ENCODE measurements at regions not wholly inside any gene's neighbourhood (a gene's known extent, or its start where the extent isn't known, plus 50 kb on each side); places are given as distances from the start of the nearest gene placed in this dataset.

DNA sequence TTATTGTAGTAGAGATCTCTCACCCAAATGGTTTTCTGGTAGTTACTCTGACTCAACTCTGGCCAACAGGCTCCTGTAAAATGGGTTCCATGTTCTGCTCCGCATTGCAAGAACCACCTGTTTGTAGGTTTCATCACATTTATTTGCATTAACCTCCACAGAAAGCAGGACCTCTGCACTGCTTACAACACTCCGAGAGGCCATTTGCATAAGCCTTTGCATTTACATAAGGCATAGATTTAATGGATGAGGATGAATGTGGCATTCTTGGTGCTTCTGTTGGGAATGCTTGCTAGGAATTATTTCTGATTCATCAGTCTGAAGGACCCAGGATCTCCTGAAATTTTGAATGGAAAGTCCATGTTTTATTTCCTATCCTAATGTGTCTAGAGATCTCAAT lies 320.1 kb downstream of the ZNF621 start:
- H3K36me3 Mint-ChIP-seq: no peaks in the 10 kb centered on the region
- peaks cover 2% of the 10 kb centered on the region for H3K27me3 Mint-ChIP-seq (ENCODE audit: insufficient read depth, low read depth)
- Histone ChIP-seq H3K36me3 (no peaks in the 10 kb centered on the region), H2AFZ (replicated peaks) (no peak overlapping the region), H3K27ac (no peak overlapping the region), H3K79me2 (ENCODE audit: low read depth) (no peaks in the 10 kb centered on the region), H3K27me3 (no peaks in the 10 kb centered on the region), H3K4me3 (no peak overlapping the region), H3K4me2 (no peak overlapping the region), H3K9ac (no peak overlapping the region), H3K9me3 (ENCODE audit: low read depth) (no peaks in the 10 kb centered on the region), H4K20me1 (ENCODE audit: low read depth) (no peaks in the 10 kb centered on the region), H3K4me1 (peaks cover 22% of the 10 kb centered on the region), H3F3A (ENCODE audit: low read depth) (peaks cover 25% of the 10 kb centered on the region)
- H3K27ac Mint-ChIP-seq: no peak overlapping the region
- peaks cover 18% of the 10 kb centered on the region for H3K4me1 Mint-ChIP-seq
- no peak overlapping the region for H3K4me3 Mint-ChIP-seq
- no peaks in the 10 kb centered on the region for H3K9me3 Mint-ChIP-seq
- no peak for DNase-seq (ENCODE audit: low spot score)
- TF ChIP-seq, protein P1, sequence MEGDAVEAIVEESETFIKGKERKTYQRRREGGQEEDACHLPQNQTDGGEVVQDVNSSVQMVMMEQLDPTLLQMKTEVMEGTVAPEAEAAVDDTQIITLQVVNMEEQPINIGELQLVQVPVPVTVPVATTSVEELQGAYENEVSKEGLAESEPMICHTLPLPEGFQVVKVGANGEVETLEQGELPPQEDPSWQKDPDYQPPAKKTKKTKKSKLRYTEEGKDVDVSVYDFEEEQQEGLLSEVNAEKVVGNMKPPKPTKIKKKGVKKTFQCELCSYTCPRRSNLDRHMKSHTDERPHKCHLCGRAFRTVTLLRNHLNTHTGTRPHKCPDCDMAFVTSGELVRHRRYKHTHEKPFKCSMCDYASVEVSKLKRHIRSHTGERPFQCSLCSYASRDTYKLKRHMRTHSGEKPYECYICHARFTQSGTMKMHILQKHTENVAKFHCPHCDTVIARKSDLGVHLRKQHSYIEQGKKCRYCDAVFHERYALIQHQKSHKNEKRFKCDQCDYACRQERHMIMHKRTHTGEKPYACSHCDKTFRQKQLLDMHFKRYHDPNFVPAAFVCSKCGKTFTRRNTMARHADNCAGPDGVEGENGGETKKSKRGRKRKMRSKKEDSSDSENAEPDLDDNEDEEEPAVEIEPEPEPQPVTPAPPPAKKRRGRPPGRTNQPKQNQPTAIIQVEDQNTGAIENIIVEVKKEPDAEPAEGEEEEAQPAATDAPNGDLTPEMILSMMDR (IDR thresholded peaks at IDR 0.05): no peak
- TF ChIP-seq EZH2phosphoT487 (IDR thresholded peaks at IDR 0.05): no peak

DNA sequence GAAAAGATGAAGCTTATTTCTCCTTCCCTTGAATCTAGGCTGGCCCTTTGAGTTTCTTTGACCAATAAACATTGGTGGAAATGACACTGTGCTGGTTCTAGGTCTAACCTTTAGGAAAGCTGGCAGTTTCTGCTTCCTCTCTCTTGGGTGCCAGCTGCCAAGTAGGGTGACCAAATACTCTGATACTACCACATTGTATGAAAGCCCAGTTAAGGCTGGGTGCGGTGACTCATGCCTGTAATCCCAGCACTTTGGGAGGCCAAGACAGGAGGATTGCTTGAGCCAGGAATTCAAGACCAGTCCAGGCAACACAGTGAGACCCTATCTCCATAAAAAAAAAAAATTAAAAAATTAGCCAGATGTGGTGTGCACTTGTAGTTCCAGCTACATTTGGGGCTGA lies 320.7 kb downstream of the ZNF621 start:
- Mint-ChIP-seq H3K36me3 (no peaks in the 10 kb centered on the region), H3K27me3 (ENCODE audit: insufficient read depth, low read depth) (peaks cover 2% of the 10 kb centered on the region), H3K9me3 (no peaks in the 10 kb centered on the region), H3K4me3 (no peak overlapping the region), H3K4me1 (peaks cover 18% of the 10 kb centered on the region), H3K27ac (no peak overlapping the region)
- TF ChIP-seq EZH2phosphoT487 (IDR thresholded peaks at IDR 0.05) (no peak), EZH2 (IDR thresholded peaks at IDR 0.05) (no peak)
- TF ChIP-seq, protein P1 (IDR thresholded peaks at IDR 0.05): no peak
- DNase-seq (ENCODE audit: low spot score): no peak
- Histone ChIP-seq H3K27me3 (no peaks in the 10 kb centered on the region), H3K79me2 (ENCODE audit: low read depth) (no peaks in the 10 kb centered on the region), H4K20me1 (ENCODE audit: low read depth) (no peaks in the 10 kb centered on the region), H3K4me3 (no peak overlapping the region), H3K9me3 (ENCODE audit: low read depth) (no peaks in the 10 kb centered on the region), H3K9ac (no peak overlapping the region), H3K27ac (no peak overlapping the region), H2AFZ (replicated peaks) (no peak overlapping the region), H3K4me2 (no peak overlapping the region), H3F3A (ENCODE audit: low read depth) (peaks cover 25% of the 10 kb centered on the region), H3K4me1 (peaks cover 22% of the 10 kb centered on the region), H3K36me3 (no peaks in the 10 kb centered on the region)

DNA sequence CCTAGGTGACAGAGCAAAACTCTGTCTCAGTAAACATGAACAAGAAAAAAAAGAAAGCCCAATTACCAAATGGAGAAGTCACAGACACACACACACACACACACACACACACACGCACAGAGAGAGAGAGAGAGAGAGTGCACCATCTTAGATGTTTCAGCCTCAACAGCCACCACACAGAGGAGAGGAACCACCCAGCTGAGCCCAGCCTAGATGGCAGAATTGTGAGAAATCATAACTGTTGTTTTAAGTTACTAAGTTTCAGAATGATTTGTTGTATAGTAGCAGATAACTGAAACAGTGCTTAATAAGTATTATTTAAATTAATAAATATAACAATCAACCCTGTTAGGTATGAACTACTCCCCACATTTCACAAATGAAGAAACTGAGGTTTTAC lies 321.2 kb downstream of the ZNF621 start:
- no peaks in the 10 kb centered on the region for H3K9me3 ChIP-seq (ENCODE audit: low read depth)
- H4K20me1 ChIP-seq (ENCODE audit: low read depth): no peaks in the 10 kb centered on the region
- Mint-ChIP-seq H3K4me3 (no peak overlapping the region), H3K27ac (no peak overlapping the region), H3K36me3 (no peaks in the 10 kb centered on the region), H3K9me3 (no peaks in the 10 kb centered on the region), H3K4me1 (peaks cover 18% of the 10 kb centered on the region), H3K27me3 (ENCODE audit: insufficient read depth, low read depth) (peaks cover 2% of the 10 kb centered on the region)
- no peak overlapping the region for H3K4me2 ChIP-seq
- H3F3A ChIP-seq (ENCODE audit: low read depth): peaks cover 25% of the 10 kb centered on the region
- DNase-seq (ENCODE audit: low spot score): no peak
- H3K9ac ChIP-seq: no peak overlapping the region
- H3K36me3 ChIP-seq: no peaks in the 10 kb centered on the region
- H2AFZ ChIP-seq (replicated peaks): no peak overlapping the region
- H3K4me3 ChIP-seq: no peak overlapping the region
- H3K27me3 ChIP-seq: no peaks in the 10 kb centered on the region
- H3K79me2 ChIP-seq (ENCODE audit: low read depth): no peaks in the 10 kb centered on the region
- TF ChIP-seq EZH2phosphoT487 (IDR thresholded peaks at IDR 0.05) (no peak), EZH2 (IDR thresholded peaks at IDR 0.05) (no peak)
- TF ChIP-seq, protein P1 (IDR thresholded peaks at IDR 0.05): no peak
- peaks cover 22% of the 10 kb centered on the region for H3K4me1 ChIP-seq
- H3K27ac ChIP-seq: no peak overlapping the region

All from neural progenitor cell (in vitro differentiated cells).